Ovary (tissue), 3 donors: ENCODE measurements at regions not wholly inside any gene's neighbourhood (a gene's known extent, or its start where the extent isn't known, plus 50 kb on each side); places are given as distances from the start of the nearest gene placed in this dataset.

Experiments
- CTCF ChIP-seq, 3 donors: fragments of 450-650 bp in 2 of 3; fragments of 200-600 bp in 1 of 3; IDR thresholded peaks; one replicate each; pipeline versions ENCODE4 v1.5.1 to v1.8.0; 2016 to 2022; ENCODE audit warnings: antibody characterized with exemption in 3 of 3, mild to moderate bottlenecking in 1 of 3
- POLR2A ChIP-seq: fragments of 450-650 bp; IDR thresholded peaks from one replicate; pipeline ENCODE4 v1.6.1; 2017; ENCODE audit warnings: antibody characterized with exemption, mild to moderate bottlenecking, moderate library complexity
- donor health status: DM: no; HTN: no; CAD: no.

GRCh38 chr9:94166976-94167346, 82.7 kb downstream of the PTPDC1 start:
- TF ChIP-seq CTCF (IDR thresholded peaks at IDR 0.05) = no peak
- no peak for TF ChIP-seq POLR2A
